Mucosa of descending colon (tissue), 3 donors: ENCODE measurements at regions not wholly inside any gene's neighbourhood (a gene's known extent, or its start where the extent isn't known, plus 50 kb on each side); places are given as distances from the start of the nearest gene placed in this dataset.
"Not testable (repeated sequence)": the region's sequence is repeated elsewhere in the genome, so short reads cannot be mapped to it uniquely, and the experiment has no call there.

ENCODE experiments used
- ATAC-seq: fragments of 200-7000 bp; cut with Tn5 transposase; one replicate; pipeline ENCODE4 v1.9.1; 2020; ENCODE audit warnings: mild to moderate bottlenecking, moderate library complexity
- DNase-seq, 3 donors: peaks; one replicate each; pipeline ENCODE4 v3.0.0-alpha.2; 2020
- H3K36me3 ChIP-seq: fragments of 200-600 bp; one replicate; pipeline ENCODE4 v1.8.0; 2021; ENCODE audit warnings: low read depth, mild to moderate bottlenecking
- H3K4me1 ChIP-seq: fragments of 200-600 bp; one replicate; pipeline ENCODE4 v1.8.0; 2021; ENCODE audit warnings: low read depth, mild to moderate bottlenecking
- H3K4me3 ChIP-seq: fragments of 200-600 bp; one replicate; pipeline ENCODE4 v1.8.0; 2021; ENCODE audit warnings: mild to moderate bottlenecking
- H3K9me3 ChIP-seq: fragments of 200-600 bp; one replicate; pipeline ENCODE4 v1.8.0; 2021; ENCODE audit warnings: mild to moderate bottlenecking
- CTCF ChIP-seq: fragments of 200-600 bp; IDR thresholded peaks from one replicate; pipeline ENCODE4 v1.8.0; 2022; ENCODE audit warnings: antibody characterized with exemption, mild to moderate bottlenecking
- intact Hi-C, 2 donors: fragments of 100-400 bp; cut with DNase I in 1 of 2; cut with micrococcal nuclease in 1 of 2; formaldehyde crosslinking; loops; one replicate each; pipeline versions ENCODE4 v1.11.0 to v1.11.1; 2022; cut with DNase I, micrococcal nuclease
- donor health status: DM: no; HTN: no; CAD: no; lungs with moderate emphysema.
- donor health status: DM: no; HTN: no; CAD: no.
- donor health status: DM: no; HTN: yes; CAD: no.

- ATAC-seq (no peak), DNase-seq (no peak)
- H3K4me1 ChIP-seq = no peaks in the 10 kb centered on the region
- no peak for TF ChIP-seq CTCF
- H3K9me3 ChIP-seq = no peaks in the 10 kb centered on the region
- no peaks in the 10 kb centered on the region for H3K36me3 ChIP-seq
- H3K4me3 ChIP-seq = no peak overlapping the region
- intact Hi-C loops = no loop called here
These were observed 78.8 kb upstream of the NR5A2 start for GRCh38 chr1:199948587-199949280.

DNA sequence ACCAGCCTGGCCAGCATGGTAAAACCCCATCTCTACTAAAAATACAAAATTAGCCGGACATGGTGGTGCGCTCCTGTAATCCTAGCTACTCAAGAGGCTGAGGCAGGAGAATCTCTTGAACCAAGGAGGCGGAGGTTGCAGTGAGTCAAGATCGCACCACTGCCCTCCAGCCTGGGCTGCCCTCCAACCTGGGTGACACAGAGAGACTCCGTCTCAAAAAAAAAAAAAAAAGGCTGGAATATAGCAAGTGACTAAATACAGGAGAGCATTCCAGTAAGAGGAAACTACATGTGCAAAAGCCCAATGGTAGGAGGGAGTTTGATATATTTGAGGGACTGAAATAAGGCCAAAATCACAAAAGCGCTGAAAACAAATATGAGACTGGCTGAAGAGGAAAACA lies 76.5 kb upstream of the NR5A2 start:
- H3K9me3 ChIP-seq, intact Hi-C loops, H3K4me3 ChIP-seq, H3K4me1 ChIP-seq, ATAC-seq, H3K36me3 ChIP-seq, DNase-seq: not testable (repeated sequence)

- ATAC-seq = no peak
- H3K36me3 ChIP-seq = no peaks in the 10 kb centered on the region
- no peak overlapping the region for H3K4me3 ChIP-seq
- no peak for DNase-seq
- no peaks in the 10 kb centered on the region for H3K9me3 ChIP-seq
- intact Hi-C loops = no loop called here
- TF ChIP-seq CTCF = no peak
- H3K4me1 ChIP-seq = no peaks in the 10 kb centered on the region
These were observed 73.9 kb upstream of the NR5A2 start for GRCh38 chr1:199953651-199954050.

GRCh38 chr1:199954699-199955098 lies 72.8 kb upstream of the NR5A2 start:
- ATAC-seq (peak; percentile 76), DNase-seq (peak in 2 of 3 donors; percentile 23 to 69)
- H3K9me3 ChIP-seq = no peaks in the 10 kb centered on the region
- H3K4me3 ChIP-seq = no peak overlapping the region
- H3K36me3 ChIP-seq = no peaks in the 10 kb centered on the region
- no peak for TF ChIP-seq CTCF
- H3K4me1 ChIP-seq = no peaks in the 10 kb centered on the region
- intact Hi-C loops = no loop called here

- no peak for TF ChIP-seq CTCF
- no peak overlapping the region for H3K4me3 ChIP-seq
- H3K9me3 ChIP-seq = no peaks in the 10 kb centered on the region
- DNase-seq (no peak), ATAC-seq (no peak)
- no peaks in the 10 kb centered on the region for H3K4me1 ChIP-seq
- no peaks in the 10 kb centered on the region for H3K36me3 ChIP-seq
- intact Hi-C loops = no loop called here
These were observed 72.3 kb upstream of the NR5A2 start for GRCh38 chr1:199955235-199955634.

DNA sequence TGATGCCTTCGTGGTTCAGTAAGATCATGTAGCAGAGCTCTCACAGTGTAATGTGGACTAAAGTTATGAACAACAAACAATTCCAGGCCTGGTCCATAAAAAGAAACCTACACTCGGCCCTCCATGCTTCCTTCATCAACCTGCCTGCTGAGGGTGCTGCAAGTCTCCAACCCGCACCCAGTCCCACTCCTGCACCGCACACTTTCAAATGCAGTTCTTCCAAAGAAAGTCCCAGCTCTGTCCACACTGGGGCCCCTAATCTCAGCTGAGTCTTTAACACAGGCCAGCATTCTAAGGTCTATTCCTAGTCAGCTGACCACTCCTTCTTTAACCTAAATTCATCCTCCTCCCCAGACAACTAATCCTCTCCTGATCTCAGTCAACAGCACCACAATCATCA lies 71.5 kb upstream of the NR5A2 start:
- no peaks in the 10 kb centered on the region for H3K4me1 ChIP-seq
- no peak overlapping the region for H3K4me3 ChIP-seq
- H3K36me3 ChIP-seq = no peaks in the 10 kb centered on the region
- H3K9me3 ChIP-seq = no peaks in the 10 kb centered on the region
- intact Hi-C loops = no loop called here
- ATAC-seq = peak; percentile 71
- no peak for TF ChIP-seq CTCF
- peak in 2 of 3 donors; percentile 12 to 35 for DNase-seq
